Stimulated activated CD8-positive, alpha-beta memory T cell treated with anti-CD3 and anti-CD28 coated beads, Interleukin-15, amount 100 ng/mL, for 24 hours (primary cell): ENCODE measurements at regions not wholly inside any gene's neighbourhood (a gene's known extent, or its start where the extent isn't known, plus 50 kb on each side); places are given as distances from the start of the nearest gene placed in this dataset.
"Not testable (repeated sequence)": the region's sequence is repeated elsewhere in the genome, so short reads cannot be mapped to it uniquely, and the experiment has no call there.

Source experiments
- DNase-seq: peaks from one replicate; pipeline ENCODE4 v3.0.0-alpha.2; 2020; ENCODE audit warnings: low read depth

GRCh38 chr10:44268435-44268948, 116.4 kb downstream of the CXCL12 start:
- not testable (repeated sequence) for DNase-seq

GRCh38 chr10:44267007-44267406, 117.9 kb downstream of the CXCL12 start:
- DNase-seq: no peak

GRCh38 chr10:44264244-44264643, 120.7 kb downstream of the CXCL12 start:
- DNase-seq: no peak

GRCh38 chr10:44263771-44264170, 121.1 kb downstream of the CXCL12 start:
- no peak for DNase-seq

- no peak for DNase-seq
These were observed 122.2 kb downstream of the CXCL12 start for GRCh38 chr10:44262551-44263251.

- DNase-seq: no peak
These were observed 123.0 kb downstream of the CXCL12 start for GRCh38 chr10:44261710-44262455.

GRCh38 chr10:44261296-44261695, 123.6 kb downstream of the CXCL12 start:
- no peak for DNase-seq

- no peak for DNase-seq
These were observed 124.5 kb downstream of the CXCL12 start for GRCh38 chr10:44260286-44260928.

- DNase-seq: no peak
These were observed 125.6 kb downstream of the CXCL12 start for GRCh38 chr10:44259090-44259874.

- DNase-seq: no peak
These were observed 126.3 kb downstream of the CXCL12 start for GRCh38 chr10:44258460-44259089.

GRCh38 chr10:44258019-44258418, 126.9 kb downstream of the CXCL12 start:
- no peak for DNase-seq

GRCh38 chr10:44253769-44254462, 131.0 kb downstream of the CXCL12 start:
- no peak for DNase-seq

- not testable (repeated sequence) for DNase-seq
These were observed 132.3 kb downstream of the CXCL12 start for GRCh38 chr10:44252631-44253030.

GRCh38 chr10:44249933-44250332, 135.0 kb downstream of the CXCL12 start:
- DNase-seq: not testable (repeated sequence)

GRCh38 chr10:44249490-44249889, 135.4 kb downstream of the CXCL12 start:
- DNase-seq: no peak

GRCh38 chr10:44246700-44247099, 138.2 kb downstream of the CXCL12 start:
- DNase-seq: not testable (repeated sequence)

GRCh38 chr10:44246287-44246686, 138.6 kb downstream of the CXCL12 start:
- not testable (repeated sequence) for DNase-seq

- no peak for DNase-seq
These were observed 139.3 kb downstream of the CXCL12 start for GRCh38 chr10:44245601-44245938.

- no peak for DNase-seq
These were observed 139.9 kb downstream of the CXCL12 start for GRCh38 chr10:44244745-44245600.
